Adrenal gland (tissue), 5 donors: ENCODE measurements at regions not wholly inside any gene's neighbourhood (a gene's known extent, or its start where the extent isn't known, plus 50 kb on each side); places are given as distances from the start of the nearest gene placed in this dataset.

Experiments used
- CTCF ChIP-seq, 6 experiments: fragments of 450-650 bp in 4 of 6; fragments of 200-600 bp in 2 of 6; sonication (generic) in 1 of 6; IDR thresholded peaks; 1 replicate in 5 of 6; 2 replicates in 1 of 6; pipeline versions ENCODE4 v1.5.1 to v1.8.0; 2016 to 2021; ENCODE audit warnings: antibody characterized with exemption in 6 of 6, mild to moderate bottlenecking in 2 of 6, moderate library complexity in 1 of 6
- POLR2A ChIP-seq, 2 donors: fragments of 450-650 bp; IDR thresholded peaks; one replicate each; pipeline ENCODE4 v1.6.1; 2017; ENCODE audit warnings: antibody characterized with exemption in 2 of 2, mild to moderate bottlenecking in 2 of 2, moderate library complexity in 1 of 2
- donor health status: DM: no; HTN: no; CAD: no.

- TF ChIP-seq POLR2A (IDR thresholded peaks at IDR 0.05) = no peak
- no peak for TF ChIP-seq CTCF (IDR thresholded peaks at IDR 0.05)
Observed at GRCh38 chr13:111922086-111922485, 144.9 kb upstream of the SOX1 start.
